ENCODE measurements at regions not wholly inside any gene's neighbourhood (a gene's known extent, or its start where the extent isn't known, plus 50 kb on each side); places are given as distances from the start of the nearest gene placed in this dataset.

DNA sequence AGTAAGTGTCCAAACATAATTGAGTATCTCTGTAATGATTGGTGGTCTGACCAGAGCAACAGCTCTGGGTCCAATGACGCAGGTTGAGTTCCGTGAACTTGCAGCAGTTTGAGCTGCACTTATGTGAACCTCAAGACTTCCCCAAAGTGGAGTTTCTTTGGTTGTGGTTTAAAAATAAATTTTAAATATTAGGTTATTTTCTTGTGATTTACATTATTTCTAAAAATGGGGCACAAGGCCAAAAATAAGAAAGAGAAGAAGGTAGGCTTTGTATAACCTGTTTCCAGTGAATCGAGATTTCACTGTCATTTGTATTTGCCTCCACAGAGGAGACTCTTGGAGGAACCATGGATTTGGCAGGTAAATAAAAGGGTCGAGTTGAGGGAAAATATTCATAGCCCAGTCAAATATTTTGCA lies 166.4 kb upstream of the ZNF217 start:
- TF ChIP-seq CTCF (IDR thresholded peaks at IDR 0.05; ENCODE audit: low read depth, low read length, missing input control) = no peak
- no peak for TF ChIP-seq REST (IDR thresholded peaks at IDR 0.05)
- TF ChIP-seq TAF1 (conservative IDR thresholded peaks at IDR 0.05) = no peak
- TF ChIP-seq YY1 (IDR thresholded peaks at IDR 0.05) = no peak
- no peak for TF ChIP-seq RAD21 (IDR thresholded peaks at IDR 0.05)
- no peak for TF ChIP-seq MAX (IDR thresholded peaks at IDR 0.05)
- TF ChIP-seq, protein P1, sequence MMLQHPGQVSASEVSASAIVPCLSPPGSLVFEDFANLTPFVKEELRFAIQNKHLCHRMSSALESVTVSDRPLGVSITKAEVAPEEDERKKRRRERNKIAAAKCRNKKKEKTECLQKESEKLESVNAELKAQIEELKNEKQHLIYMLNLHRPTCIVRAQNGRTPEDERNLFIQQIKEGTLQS (IDR thresholded peaks at IDR 0.05) = no peak
- no peak for TF ChIP-seq SP1 (IDR thresholded peaks at IDR 0.05)
- no peak for TF ChIP-seq JUND (IDR thresholded peaks at IDR 0.05)
- TF ChIP-seq HNF4G (IDR thresholded peaks at IDR 0.05) = no peak
- no peak for TF ChIP-seq EGR1 (IDR thresholded peaks at IDR 0.05; ENCODE audit: low read depth in 2 of 2)

Data from liver (tissue), 3 donors.